Hippocampal formation (tissue), 2 donors: ENCODE measurements at regions not wholly inside any gene's neighbourhood (a gene's known extent, or its start where the extent isn't known, plus 50 kb on each side); places are given as distances from the start of the nearest gene placed in this dataset.

Experiments
- DNase-seq, 2 donors: peaks; one replicate each; lab custom pipeline; 2025; lab: John Stamatoyannopoulos, UW

- no peak for DNase-seq
Measured at GRCh38 chr2:126793885-126794613, 104.6 kb upstream of the TEX51 start.

- no peak for DNase-seq
Measured at GRCh38 chr2:126795656-126796055, 103.0 kb upstream of the TEX51 start.

GRCh38 chr2:126796931-126797621, 101.6 kb upstream of the TEX51 start:
- no peak for DNase-seq

GRCh38 chr2:126797622-126798275, 100.9 kb upstream of the TEX51 start:
- no peak for DNase-seq

GRCh38 chr2:126798276-126799140, 100.2 kb upstream of the TEX51 start:
- DNase-seq: no peak

GRCh38 chr2:126799301-126799700, 99.4 kb upstream of the TEX51 start:
- no peak for DNase-seq

- no peak for DNase-seq
Measured at GRCh38 chr2:126801473-126801872, 97.2 kb upstream of the TEX51 start.

- DNase-seq: no peak
Measured at GRCh38 chr2:126802316-126802715, 96.4 kb upstream of the TEX51 start.

GRCh38 chr2:126802774-126803433, 95.8 kb upstream of the TEX51 start:
- DNase-seq: no peak

GRCh38 chr2:126803434-126803775, 95.3 kb upstream of the TEX51 start:
- DNase-seq: no peak

GRCh38 chr2:126804347-126804746, 94.3 kb upstream of the TEX51 start:
- DNase-seq: no peak

- no peak for DNase-seq
Measured at GRCh38 chr2:126808929-126809328, 89.8 kb upstream of the TEX51 start.

GRCh38 chr2:126809340-126809739, 89.3 kb upstream of the TEX51 start:
- no peak for DNase-seq

- DNase-seq: no peak
Measured at GRCh38 chr2:126810001-126810400, 88.7 kb upstream of the TEX51 start.

GRCh38 chr2:126811101-126811500, 87.6 kb upstream of the TEX51 start:
- DNase-seq: no peak

- no peak for DNase-seq
Measured at GRCh38 chr2:126817172-126817571, 81.5 kb upstream of the TEX51 start.

- DNase-seq: no peak
Measured at GRCh38 chr2:126822115-126822514, 76.6 kb upstream of the TEX51 start.

GRCh38 chr2:126822921-126823320, 75.8 kb upstream of the TEX51 start:
- no peak for DNase-seq

- no peak for DNase-seq
Measured at GRCh38 chr2:126823951-126824350, 74.7 kb upstream of the TEX51 start.

GRCh38 chr2:126824663-126825062, 74.0 kb upstream of the TEX51 start:
- no peak for DNase-seq

- peak; percentile 11 to 38 for DNase-seq
Measured at GRCh38 chr2:126825316-126825715, 73.4 kb upstream of the TEX51 start.

- DNase-seq: no peak
Measured at GRCh38 chr2:126826491-126826890, 72.2 kb upstream of the TEX51 start.
